Endothelial cell (in vitro differentiated cells): ENCODE measurements at regions not wholly inside any gene's neighbourhood (a gene's known extent, or its start where the extent isn't known, plus 50 kb on each side); places are given as distances from the start of the nearest gene placed in this dataset.
"Not testable (repeated sequence)": the region's sequence is repeated elsewhere in the genome, so short reads cannot be mapped to it uniquely, and the experiment has no call there.

Source experiments
- DNase-seq: peaks from one replicate; pipeline ENCODE4 v3.0.0; 2021; ENCODE audit warnings: low spot score
- H3K27ac Mint-ChIP-seq: one replicate; pipeline ENCODE4 v1.8.0; 2021; ENCODE audit warnings: mixed read lengths, inconsistent platforms; ENCODE audit not compliant: unreplicated experiment
- H3K27me3 Mint-ChIP-seq: one replicate; pipeline ENCODE4 v1.8.0; 2021; ENCODE audit warnings: mild to moderate bottlenecking, moderate library complexity, mixed read lengths, inconsistent platforms; ENCODE audit not compliant: unreplicated experiment
- H3K36me3 Mint-ChIP-seq: one replicate; pipeline ENCODE4 v1.8.0; 2021; ENCODE audit warnings: mild to moderate bottlenecking, low read depth, mixed read lengths, inconsistent platforms; ENCODE audit not compliant: unreplicated experiment
- H3K4me1 Mint-ChIP-seq: one replicate; pipeline ENCODE4 v1.8.0; 2021; ENCODE audit warnings: mild to moderate bottlenecking, mixed read lengths, inconsistent platforms; ENCODE audit not compliant: unreplicated experiment
- H3K4me3 Mint-ChIP-seq: one replicate; pipeline ENCODE4 v1.8.0; 2021; ENCODE audit warnings: mild to moderate bottlenecking, mixed read lengths, inconsistent platforms; ENCODE audit not compliant: unreplicated experiment
- H3K9me3 Mint-ChIP-seq: one replicate; pipeline ENCODE4 v1.8.0; 2021; ENCODE audit warnings: mixed read lengths, inconsistent platforms; ENCODE audit not compliant: unreplicated experiment
- CTCF ChIP-seq: fragments of 200-600 bp; sonication (generic); IDR thresholded peaks from one replicate; pipeline ENCODE4 v1.5.0; 2021; ENCODE audit warnings: antibody characterized with exemption; ENCODE audit not compliant: unreplicated experiment

- peaks cover 2% of the 10 kb centered on the region for H3K27me3 Mint-ChIP-seq
- no peaks in the 10 kb centered on the region for H3K36me3 Mint-ChIP-seq
- DNase-seq, result no peak
- H3K4me3 Mint-ChIP-seq, result no peak overlapping the region
- H3K4me1 Mint-ChIP-seq, result no peaks in the 10 kb centered on the region
- H3K9me3 Mint-ChIP-seq, result no peaks in the 10 kb centered on the region
- H3K27ac Mint-ChIP-seq, result no peak overlapping the region
- no peak for TF ChIP-seq CTCF
These were observed 206.9 kb downstream of the RPL10L start for GRCh38 chr14:46444666-46445065.

DNA sequence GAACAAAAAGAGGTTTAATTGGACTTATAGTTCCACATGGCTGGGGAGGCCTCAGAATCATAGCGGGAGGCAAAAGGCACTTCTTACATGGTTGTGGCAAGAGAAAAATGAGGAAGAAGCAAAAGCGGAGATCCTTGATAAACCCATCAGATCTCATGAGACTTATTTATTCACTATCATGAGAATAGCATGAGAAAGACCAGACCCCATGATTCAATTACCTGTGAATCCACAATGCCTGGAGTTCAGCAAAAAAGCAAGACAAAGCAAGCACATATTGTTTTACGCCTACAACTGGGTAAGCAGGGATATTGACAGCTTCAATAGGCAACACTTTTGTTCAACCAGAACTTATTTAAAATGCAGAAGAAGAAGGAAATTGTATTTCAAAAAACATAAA, 218.2 kb downstream of the RPL10L start:
- H3K4me1 Mint-ChIP-seq, result no peaks in the 10 kb centered on the region
- H3K27me3 Mint-ChIP-seq, result no peaks in the 10 kb centered on the region
- H3K27ac Mint-ChIP-seq, result no peak overlapping the region
- no peak for TF ChIP-seq CTCF
- H3K4me3 Mint-ChIP-seq, result no peak overlapping the region
- no peaks in the 10 kb centered on the region for H3K36me3 Mint-ChIP-seq
- no peak for DNase-seq
- H3K9me3 Mint-ChIP-seq, result no peaks in the 10 kb centered on the region

DNA sequence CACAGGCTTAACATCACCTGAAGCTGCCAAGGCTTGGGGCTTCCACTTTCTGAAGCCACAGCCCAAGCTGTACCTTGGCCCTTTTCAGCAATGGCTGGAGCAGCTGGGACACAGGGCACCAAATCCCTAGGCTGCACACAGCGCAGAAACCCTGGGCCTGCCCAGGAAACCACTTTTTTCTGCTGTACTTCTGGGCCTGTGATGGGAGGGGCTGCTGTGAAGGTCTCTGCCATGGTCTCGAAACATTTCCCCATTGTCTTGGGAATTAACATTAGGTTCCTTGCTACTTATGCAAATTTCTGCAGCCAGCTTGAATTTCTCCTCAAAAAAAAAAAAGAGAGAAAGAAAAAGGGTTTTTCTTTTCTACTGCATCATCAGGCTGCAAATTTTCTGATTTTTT, 219.1 kb downstream of the RPL10L start:
- TF ChIP-seq CTCF, result no peak
- no peaks in the 10 kb centered on the region for H3K36me3 Mint-ChIP-seq
- DNase-seq, result no peak
- no peak overlapping the region for H3K27ac Mint-ChIP-seq
- H3K4me1 Mint-ChIP-seq, result no peaks in the 10 kb centered on the region
- no peaks in the 10 kb centered on the region for H3K27me3 Mint-ChIP-seq
- no peak overlapping the region for H3K4me3 Mint-ChIP-seq
- no peaks in the 10 kb centered on the region for H3K9me3 Mint-ChIP-seq

GRCh38 chr14:46417066-46417465, 234.5 kb downstream of the RPL10L start:
- Mint-ChIP-seq H3K9me3 (no peaks in the 10 kb centered on the region), H3K27ac (no peak overlapping the region), H3K4me3 (no peak overlapping the region), H3K27me3 (no peaks in the 10 kb centered on the region), H3K36me3 (no peaks in the 10 kb centered on the region), H3K4me1 (no peaks in the 10 kb centered on the region)
- TF ChIP-seq CTCF, result no peak
- no peak for DNase-seq

DNA sequence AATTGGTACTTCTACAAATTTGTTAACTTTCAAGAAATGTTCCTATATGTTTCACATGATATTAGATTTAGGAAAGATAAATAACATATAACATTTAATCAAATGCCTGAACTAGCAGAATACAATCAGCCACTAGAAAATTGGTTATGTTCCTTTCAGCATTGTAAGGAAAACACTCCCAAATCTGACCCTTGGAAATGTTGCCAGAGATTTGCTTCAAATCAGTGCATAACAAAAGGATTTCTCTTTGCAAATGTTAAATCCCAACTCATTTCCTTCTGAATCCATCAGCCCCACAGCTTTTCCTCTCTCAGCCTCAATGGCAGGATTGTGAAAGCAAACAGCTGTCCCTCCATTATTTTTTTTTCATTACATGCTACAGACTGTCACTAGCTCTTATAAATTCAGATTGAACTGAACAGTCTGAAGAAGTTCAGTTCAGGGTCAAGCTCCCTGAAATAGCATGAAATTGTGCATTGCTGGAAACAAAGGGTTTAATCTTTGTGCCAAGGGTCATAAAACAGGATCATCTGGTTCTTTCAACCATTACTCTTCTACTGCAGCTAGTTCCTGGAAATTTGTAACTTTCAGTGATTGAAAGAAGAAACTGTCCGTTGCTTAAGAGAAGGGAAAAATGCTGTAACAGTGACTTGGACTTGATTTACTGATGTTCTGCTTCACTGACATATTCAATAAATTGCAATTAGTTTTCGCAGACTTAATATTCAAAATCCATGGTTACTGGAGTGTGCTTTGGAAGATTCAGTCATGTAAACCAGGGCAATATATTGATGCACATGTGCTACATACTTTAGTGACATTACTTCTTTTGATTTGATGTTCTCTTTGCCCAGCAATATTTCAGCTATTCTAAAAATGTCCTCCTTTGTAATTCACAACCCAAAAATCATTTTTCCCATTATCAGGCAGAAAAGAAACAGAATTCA, 246.4 kb downstream of the RPL10L start:
- H3K4me1 Mint-ChIP-seq, result peaks cover 8% of the 10 kb centered on the region
- H3K27ac Mint-ChIP-seq, result no peak overlapping the region
- H3K27me3 Mint-ChIP-seq, result peaks cover 2% of the 10 kb centered on the region
- H3K4me3 Mint-ChIP-seq, result no peak overlapping the region
- no peak for TF ChIP-seq CTCF
- no peaks in the 10 kb centered on the region for H3K36me3 Mint-ChIP-seq
- DNase-seq, result no peak
- no peaks in the 10 kb centered on the region for H3K9me3 Mint-ChIP-seq

DNA sequence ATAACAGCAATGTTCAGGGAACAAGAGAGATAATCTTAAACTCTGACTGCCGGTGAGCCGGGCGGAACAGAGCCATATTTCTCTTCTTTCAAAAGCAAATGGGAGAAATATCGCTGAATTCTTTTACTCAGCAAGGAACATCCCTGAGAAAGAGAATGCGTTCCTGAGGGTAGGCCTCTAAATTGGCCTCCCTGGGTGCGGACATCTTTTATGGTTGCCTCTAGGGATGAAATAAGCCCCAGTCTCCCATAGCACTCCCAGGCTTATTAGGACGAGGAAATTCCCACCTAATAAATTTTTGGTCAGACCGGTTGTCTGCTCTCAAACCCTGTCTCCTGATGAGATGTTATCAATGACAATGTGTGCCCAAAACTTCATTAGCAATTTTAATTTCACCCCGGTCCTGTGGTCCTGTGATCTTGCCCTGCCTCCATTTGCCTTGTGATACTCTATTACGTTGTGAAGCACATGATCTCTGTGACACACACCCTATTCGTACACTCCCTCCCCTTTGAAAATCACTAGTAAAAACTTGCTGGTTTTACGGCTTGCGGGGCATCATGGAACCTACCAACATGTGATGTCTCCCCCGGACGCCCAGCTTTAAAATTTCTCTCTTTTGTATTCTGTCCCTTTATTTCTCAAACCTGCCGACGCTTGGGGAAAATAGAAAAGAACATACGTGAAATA, 249.4 kb downstream of the RPL10L start:
- H3K9me3 Mint-ChIP-seq, H3K4me1 Mint-ChIP-seq, DNase-seq, H3K27me3 Mint-ChIP-seq, H3K27ac Mint-ChIP-seq, H3K4me3 Mint-ChIP-seq, H3K36me3 Mint-ChIP-seq: not testable (repeated sequence)
